Fibroblast of lung (primary cell): ENCODE measurements at regions not wholly inside any gene's neighbourhood (a gene's known extent, or its start where the extent isn't known, plus 50 kb on each side); places are given as distances from the start of the nearest gene placed in this dataset.
A peak's percentile ranks its signal among the peaks of the same experiment; 100 is the strongest.
"Not testable (repeated sequence)": the region's sequence is repeated elsewhere in the genome, so short reads cannot be mapped to it uniquely, and the experiment has no call there.

ENCODE experiments used
- DNase-seq, 2 donors: peaks; one replicate each; pipeline versions ENCODE4 v3.0.0 to v3.0.0-alpha.2; 2010; ENCODE audit warnings: low read depth in 2 of 2
- H2AFZ ChIP-seq: 2 replicates; pipeline ENCODE4 v1.5.1; 2012; ENCODE audit warnings: low read length, control low read depth, inconsistent platforms
- H3K27ac ChIP-seq: 2 replicates; pipeline ENCODE4 v1.5.1; 2011; ENCODE audit warnings: low read length, control low read depth; ENCODE audit not compliant: insufficient read depth
- H3K27me3 ChIP-seq: 2 replicates; pipeline ENCODE4 v1.5.1; 2011; ENCODE audit warnings: mild to moderate bottlenecking, low read length; ENCODE audit not compliant: control insufficient read depth, insufficient read depth
- H3K36me3 ChIP-seq: 2 replicates; pipeline ENCODE4 v1.5.1; 2011; ENCODE audit warnings: low read length; ENCODE audit not compliant: control insufficient read depth, insufficient read depth
- H3K4me1 ChIP-seq: 2 replicates; pipeline ENCODE4 v1.5.1; 2011; ENCODE audit warnings: low read length; ENCODE audit not compliant: control insufficient read depth, insufficient read depth; ENCODE audit errors: extremely low read depth
- H3K4me2 ChIP-seq: 2 replicates; pipeline ENCODE4 v1.5.1; 2011; ENCODE audit warnings: low read length, control low read depth; ENCODE audit not compliant: insufficient read depth; ENCODE audit errors: extremely low read depth
- H3K4me3 ChIP-seq, 4 experiments: fragments of 200-600 bp in 1 of 4; sonication (generic) in 1 of 4; replicated peaks in 1 of 4; 2 replicates each; pipeline ENCODE4 v1.5.1; 2011 to 2016; ENCODE audit warnings: low read length in 4 of 4, low read depth in 3 of 4, mild to moderate bottlenecking in 3 of 4, control low read depth in 2 of 4, inconsistent platforms in 1 of 4, mixed read lengths in 1 of 4; ENCODE audit not compliant: insufficient read depth in 1 of 4; ENCODE audit errors: control extremely low read depth in 1 of 4
- H3K79me2 ChIP-seq: 2 replicates; pipeline ENCODE4 v1.5.1; 2012; ENCODE audit warnings: mild to moderate bottlenecking, low read length, inconsistent platforms; ENCODE audit not compliant: control insufficient read depth, insufficient read depth
- H3K9ac ChIP-seq: 2 replicates; pipeline ENCODE4 v1.5.1; 2011; ENCODE audit warnings: mild to moderate bottlenecking, low read length, control low read depth; ENCODE audit not compliant: insufficient read depth
- H3K9me3 ChIP-seq: 2 replicates; pipeline ENCODE4 v1.5.1; 2012; ENCODE audit warnings: low read depth, low read length; ENCODE audit not compliant: control insufficient read depth, insufficient read depth
- H4K20me1 ChIP-seq: 2 replicates; pipeline ENCODE4 v1.5.1; 2011; ENCODE audit warnings: low read length; ENCODE audit not compliant: control insufficient read depth, insufficient read depth; ENCODE audit errors: extremely low read depth
- EZH2 ChIP-seq: IDR thresholded peaks from 2 replicates; pipeline ENCODE4 v1.5.1; 2012; ENCODE audit warnings: low read length, control low read depth, mild to moderate bottlenecking; ENCODE audit errors: missing control alignments
- TF ChIP-seq, protein P1 (sequence below), 2 donors: IDR thresholded peaks in 1 of 2; conservative IDR thresholded peaks in 1 of 2; 1 replicate in 1 of 2; 2 replicates in 1 of 2; pipeline ENCODE4 v1.5.1; 2011 to 2012; ENCODE audit warnings: low read length in 2 of 2, control low read depth in 1 of 2, inconsistent platforms in 1 of 2, low read depth in 1 of 2, mild to moderate bottlenecking in 1 of 2

DNA sequence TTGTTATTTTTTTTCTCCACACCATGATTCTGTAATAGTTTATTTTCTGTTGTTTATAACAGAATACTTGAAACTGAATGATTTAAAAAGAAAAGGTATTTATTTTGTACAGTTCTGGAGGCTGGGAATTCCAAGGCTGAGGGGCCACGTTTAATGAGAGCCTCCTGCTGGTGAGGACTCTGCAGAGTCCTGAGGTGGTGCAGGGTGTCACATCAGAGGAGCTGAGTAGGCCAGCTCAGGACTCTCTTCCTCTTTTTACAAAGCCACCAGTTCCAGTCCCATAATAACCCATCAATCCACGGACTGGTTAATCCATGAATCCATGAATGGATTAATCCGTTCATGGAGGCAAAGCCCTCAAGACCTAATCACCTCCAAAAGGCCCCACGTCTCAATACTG, 71.6 kb downstream of the TFAP2A start:
- no peak for DNase-seq
- no peaks in the 10 kb centered on the region for H3K36me3 ChIP-seq
- no peak overlapping the region for H3K9ac ChIP-seq
- H4K20me1 ChIP-seq, result no peaks in the 10 kb centered on the region
- no peak overlapping the region for H3K4me3 ChIP-seq
- H3K9me3 ChIP-seq, result no peaks in the 10 kb centered on the region
- H3K27ac ChIP-seq, result no peak overlapping the region
- no peaks in the 10 kb centered on the region for H3K79me2 ChIP-seq
- H2AFZ ChIP-seq, result no peak overlapping the region
- H3K4me1 ChIP-seq, result no peaks in the 10 kb centered on the region
- H3K27me3 ChIP-seq, result no peaks in the 10 kb centered on the region
- H3K4me2 ChIP-seq, result no peak overlapping the region
- TF ChIP-seq, protein P1, sequence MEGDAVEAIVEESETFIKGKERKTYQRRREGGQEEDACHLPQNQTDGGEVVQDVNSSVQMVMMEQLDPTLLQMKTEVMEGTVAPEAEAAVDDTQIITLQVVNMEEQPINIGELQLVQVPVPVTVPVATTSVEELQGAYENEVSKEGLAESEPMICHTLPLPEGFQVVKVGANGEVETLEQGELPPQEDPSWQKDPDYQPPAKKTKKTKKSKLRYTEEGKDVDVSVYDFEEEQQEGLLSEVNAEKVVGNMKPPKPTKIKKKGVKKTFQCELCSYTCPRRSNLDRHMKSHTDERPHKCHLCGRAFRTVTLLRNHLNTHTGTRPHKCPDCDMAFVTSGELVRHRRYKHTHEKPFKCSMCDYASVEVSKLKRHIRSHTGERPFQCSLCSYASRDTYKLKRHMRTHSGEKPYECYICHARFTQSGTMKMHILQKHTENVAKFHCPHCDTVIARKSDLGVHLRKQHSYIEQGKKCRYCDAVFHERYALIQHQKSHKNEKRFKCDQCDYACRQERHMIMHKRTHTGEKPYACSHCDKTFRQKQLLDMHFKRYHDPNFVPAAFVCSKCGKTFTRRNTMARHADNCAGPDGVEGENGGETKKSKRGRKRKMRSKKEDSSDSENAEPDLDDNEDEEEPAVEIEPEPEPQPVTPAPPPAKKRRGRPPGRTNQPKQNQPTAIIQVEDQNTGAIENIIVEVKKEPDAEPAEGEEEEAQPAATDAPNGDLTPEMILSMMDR (conservative IDR thresholded peaks at IDR 0.05 in 1 of 2, IDR thresholded peaks at IDR 0.05 in 1 of 2; ENCODE audit: low read depth in 1 of 2, low read length in 2 of 2), result no peak
- no peak for TF ChIP-seq EZH2

DNA sequence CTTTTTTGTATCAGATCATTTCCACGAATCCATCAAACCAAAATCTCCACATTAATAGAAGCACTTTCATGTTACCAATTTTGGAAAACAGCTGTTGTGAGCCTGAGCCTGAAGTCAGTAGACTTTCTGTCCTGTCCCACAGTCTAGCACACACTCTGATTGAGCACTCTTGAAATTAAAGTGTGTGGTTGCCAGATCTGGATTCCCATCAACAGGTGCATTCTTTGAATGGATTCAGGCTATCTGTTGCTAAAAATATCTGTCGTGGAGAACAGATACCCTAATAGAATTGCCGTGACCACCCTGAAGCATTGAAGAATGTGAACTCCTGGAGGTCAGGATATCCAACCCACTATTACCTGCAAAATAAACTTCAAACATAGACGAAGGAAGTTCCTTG, 73.3 kb downstream of the TFAP2A start:
- H3K79me2 ChIP-seq, result no peaks in the 10 kb centered on the region
- no peak overlapping the region for H3K27ac ChIP-seq
- no peak for DNase-seq
- no peak overlapping the region for H3K4me3 ChIP-seq
- H4K20me1 ChIP-seq, result no peaks in the 10 kb centered on the region
- no peaks in the 10 kb centered on the region for H3K9me3 ChIP-seq
- H3K36me3 ChIP-seq, result no peaks in the 10 kb centered on the region
- H3K27me3 ChIP-seq, result no peaks in the 10 kb centered on the region
- no peak overlapping the region for H3K9ac ChIP-seq
- H3K4me2 ChIP-seq, result no peak overlapping the region
- TF ChIP-seq, protein P1 (conservative IDR thresholded peaks at IDR 0.05 in 1 of 2, IDR thresholded peaks at IDR 0.05 in 1 of 2; ENCODE audit: low read depth in 1 of 2, low read length in 2 of 2), result no peak
- TF ChIP-seq EZH2, result no peak
- no peaks in the 10 kb centered on the region for H3K4me1 ChIP-seq
- H2AFZ ChIP-seq, result no peak overlapping the region

DNA sequence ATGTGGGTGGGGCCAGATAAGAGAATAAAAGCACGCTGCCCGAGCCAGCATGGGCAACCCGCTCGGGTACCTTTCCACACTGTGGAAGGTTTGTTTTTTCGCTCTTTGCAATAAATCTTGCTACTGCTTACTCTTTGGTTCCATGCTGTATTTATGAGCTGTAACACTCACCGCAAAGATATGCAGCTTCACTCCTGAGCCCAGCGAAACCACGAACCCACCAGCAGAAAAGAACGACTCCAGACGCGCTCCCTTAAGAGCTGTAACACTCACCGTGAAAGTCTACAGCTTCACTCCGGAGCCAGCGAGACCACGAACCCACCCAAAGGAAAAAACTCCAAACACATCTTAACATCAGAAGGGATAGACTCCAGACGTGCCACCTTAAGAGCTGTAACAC, 76.7 kb downstream of the TFAP2A start:
- DNase-seq, result peak in 1 of 2 donors; percentile 37
- no peak overlapping the region for H3K27ac ChIP-seq
- H4K20me1 ChIP-seq, result no peaks in the 10 kb centered on the region
- no peak overlapping the region for H3K4me2 ChIP-seq
- H3K9ac ChIP-seq, result no peak overlapping the region
- no peak for TF ChIP-seq EZH2
- TF ChIP-seq, protein P1 (conservative IDR thresholded peaks at IDR 0.05 in 1 of 2, IDR thresholded peaks at IDR 0.05 in 1 of 2; ENCODE audit: low read depth in 1 of 2, low read length in 2 of 2), result no peak
- no peak overlapping the region for H3K4me3 ChIP-seq
- H3K36me3 ChIP-seq, result no peaks in the 10 kb centered on the region
- no peak overlapping the region for H2AFZ ChIP-seq
- H3K9me3 ChIP-seq, result no peaks in the 10 kb centered on the region
- no peaks in the 10 kb centered on the region for H3K4me1 ChIP-seq
- no peaks in the 10 kb centered on the region for H3K27me3 ChIP-seq
- no peaks in the 10 kb centered on the region for H3K79me2 ChIP-seq

DNA sequence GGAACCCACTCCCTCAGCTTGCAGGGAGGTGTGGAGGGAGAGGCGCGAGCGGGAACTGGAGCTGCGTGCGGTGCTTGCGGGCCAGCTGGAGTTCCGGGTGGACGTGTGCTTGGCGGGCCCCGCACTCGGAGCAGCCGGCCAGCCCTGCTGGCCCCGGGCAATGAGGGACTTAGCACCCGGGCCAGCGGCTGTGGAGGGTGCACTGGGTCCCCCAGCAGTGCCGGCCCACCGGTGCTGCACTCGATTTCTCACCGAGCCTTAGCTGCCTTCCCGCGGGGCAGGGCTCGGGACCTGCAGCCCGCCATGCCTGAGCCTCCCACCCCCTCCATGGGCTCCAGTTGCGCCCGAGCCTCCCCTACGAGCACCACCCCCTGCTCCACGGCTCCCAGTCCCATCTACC, 77.5 kb downstream of the TFAP2A start:
- not testable (repeated sequence) for H3K27me3 ChIP-seq, DNase-seq, H3K27ac ChIP-seq, H3K9ac ChIP-seq, H3K9me3 ChIP-seq, H4K20me1 ChIP-seq, H3K4me2 ChIP-seq, H3K36me3 ChIP-seq, H3K4me1 ChIP-seq, H3K4me3 ChIP-seq, H3K79me2 ChIP-seq, H2AFZ ChIP-seq
